T-cell (primary cell): ENCODE measurements at regions not wholly inside any gene's neighbourhood (a gene's known extent, or its start where the extent isn't known, plus 50 kb on each side); places are given as distances from the start of the nearest gene placed in this dataset.
"Not testable (repeated sequence)": the region's sequence is repeated elsewhere in the genome, so short reads cannot be mapped to it uniquely, and the experiment has no call there.

Experiments used
- ATAC-seq, 4 experiments: fragments of 200-7000 bp in 3 of 4; fragments of 150-1000 bp in 1 of 4; cut with Tn5 transposase; replicated peaks in 1 of 4; 1 replicate in 3 of 4; 2 replicates in 1 of 4; pipeline ENCODE4 v1.10.0; 2021; ENCODE audit warnings: moderate library complexity in 3 of 4, mild to moderate bottlenecking in 2 of 4, moderate number of reproducible peaks in 1 of 4
- CTCF ChIA-PET, 2 donors: fragments of 300-600 bp; sonication (Branson Sonifier 250); formaldehyde crosslinking; loops; one replicate each; lab custom pipeline; 2022; ENCODE audit warnings: antibody characterized with exemption in 2 of 2; lab: Charles Lee
- POLR2A ChIA-PET, 2 donors: fragments of 300-600 bp; sonication (Branson Sonifier 250); formaldehyde crosslinking; loops; one replicate each; lab custom pipeline; 2022; ENCODE audit warnings: antibody characterized with exemption in 2 of 2; lab: Charles Lee
- DNase-seq, 35 experiments: peaks; one replicate each; pipeline versions ENCODE4 v3.0.0 to v3.0.0-alpha.2; 2013 to 2023
- H3K27ac ChIP-seq: one replicate; pipeline ENCODE4 v1.5.1; 2013; ENCODE audit warnings: low read length
- H3K27me3 ChIP-seq, 2 experiments: replicated peaks in 1 of 2; 1 replicate in 1 of 2; 2 replicates in 1 of 2; pipeline versions ENCODE4 v1.6.1 to v1.7.0; 2013; ENCODE audit warnings: low read length in 1 of 2, mixed read lengths in 1 of 2; ENCODE audit not compliant: control insufficient read depth in 2 of 2, insufficient read depth in 2 of 2; ENCODE audit errors: extremely low read depth in 1 of 2
- H3K36me3 ChIP-seq, 2 donors: 1 replicate in 1 of 2; 2 replicates in 1 of 2; pipeline versions ENCODE4 v1.6.1 to v1.7.0; 2013; ENCODE audit warnings: low read length in 1 of 2; ENCODE audit not compliant: control insufficient read depth in 2 of 2, insufficient read depth in 1 of 2; ENCODE audit errors: extremely low read depth in 1 of 2
- H3K4me1 ChIP-seq, 2 experiments: 1 replicate in 1 of 2; 2 replicates in 1 of 2; pipeline versions ENCODE4 v1.6.1 to v1.7.0; 2013; ENCODE audit warnings: low read length in 2 of 2, mixed read lengths in 1 of 2; ENCODE audit not compliant: insufficient read depth in 2 of 2, control insufficient read depth in 1 of 2; ENCODE audit errors: extremely low read depth in 1 of 2
- H3K4me3 ChIP-seq, 2 donors: 1 replicate in 1 of 2; 2 replicates in 1 of 2; pipeline versions ENCODE4 v1.5.1 to v1.7.0; 2013; ENCODE audit warnings: mild to moderate bottlenecking in 2 of 2, low read length in 1 of 2, moderate library complexity in 1 of 2; ENCODE audit not compliant: control insufficient read depth in 1 of 2; ENCODE audit errors: extremely low read depth in 1 of 2
- H3K9me3 ChIP-seq: 2 replicates; pipeline ENCODE4 v1.7.0; 2013
- H3K27ac Mint-ChIP-seq, 2 donors: one replicate each; pipeline ENCODE4 v1.8.0; 2020 to 2021; ENCODE audit warnings: mild to moderate bottlenecking in 2 of 2, mixed read lengths in 2 of 2
- H3K27me3 Mint-ChIP-seq, 2 donors: one replicate each; pipeline ENCODE4 v1.8.0; 2021 to 2022; ENCODE audit warnings: mixed read lengths in 2 of 2
- H3K36me3 Mint-ChIP-seq: one replicate; pipeline ENCODE4 v1.8.0; 2021; ENCODE audit warnings: mixed read lengths
- H3K4me1 Mint-ChIP-seq, 3 donors: one replicate each; pipeline ENCODE4 v1.8.0; 2020 to 2022; ENCODE audit warnings: mixed read lengths in 3 of 3, mild to moderate bottlenecking in 1 of 3
- H3K4me3 Mint-ChIP-seq, 3 donors: one replicate each; pipeline ENCODE4 v1.8.0; 2020 to 2022; ENCODE audit warnings: mild to moderate bottlenecking in 3 of 3, mixed read lengths in 3 of 3, moderate library complexity in 3 of 3
- H3K9me3 Mint-ChIP-seq, 3 donors: one replicate each; pipeline ENCODE4 v1.8.0; 2020 to 2022; ENCODE audit warnings: mixed read lengths in 3 of 3
- WGBS: methylation state at CpG from one replicate; pipeline ENCODE4 v1.1.5; 2013; ENCODE audit warnings: missing lambda C conversion rate; ENCODE audit not compliant: insufficient coverage; 5-methylcytosine and 5-hydroxymethylcytosine counted together

- no peaks in the 10 kb centered on the region for H3K9me3 ChIP-seq
- H3K9me3 Mint-ChIP-seq: peaks cover 0 to 8% (median 3%) of the 10 kb centered on the region in 3 donors
- H3K27ac Mint-ChIP-seq: no peak overlapping the region
- H3K4me1 Mint-ChIP-seq: no peaks in the 10 kb centered on the region
- no peak overlapping the region for H3K4me3 Mint-ChIP-seq
- H3K27me3 ChIP-seq: no peaks in the 10 kb centered on the region
- CTCF ChIA-PET: no interaction called here
- no peaks in the 10 kb centered on the region for H3K4me1 ChIP-seq
- H3K36me3 Mint-ChIP-seq: no peaks in the 10 kb centered on the region
- DNase-seq (no peak), ATAC-seq (no peak)
- POLR2A ChIA-PET: no interaction called here
- H3K4me3 ChIP-seq: no peak overlapping the region
- no peaks in the 10 kb centered on the region for H3K36me3 ChIP-seq
- H3K27ac ChIP-seq: no peak overlapping the region
- H3K27me3 Mint-ChIP-seq: peaks cover 13 to 24% of the 10 kb centered on the region in 2 donors
These were observed 57.0 kb downstream of the OR10A6 start for GRCh38 chr11:7874056-7874455.

DNA sequence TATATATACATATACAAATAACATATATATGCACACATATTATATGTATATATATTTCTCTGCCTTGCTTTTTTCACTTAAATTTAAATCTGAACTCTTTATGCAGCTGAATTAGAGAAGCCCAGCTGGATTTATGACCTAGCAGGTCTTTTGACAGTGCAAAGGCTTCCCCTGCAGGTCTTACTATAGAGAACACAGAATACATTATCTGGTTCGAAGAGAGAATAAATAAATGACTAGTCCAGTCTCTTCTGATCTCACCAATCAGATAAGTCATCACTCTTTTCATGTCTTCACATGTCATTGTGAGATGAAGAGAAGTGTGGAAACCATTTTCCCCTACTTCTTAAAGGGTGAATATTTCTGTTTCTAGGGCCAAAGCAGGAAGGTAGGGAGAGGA is 58.2 kb downstream of the OR10A6 start:
- DNase-seq: no peak
- Mint-ChIP-seq H3K36me3 (no peaks in the 10 kb centered on the region), H3K27me3 (peaks cover 13 to 26% of the 10 kb centered on the region in 2 donors), H3K4me1 (no peaks in the 10 kb centered on the region), H3K4me3 (no peak overlapping the region), H3K9me3 (peaks cover 0 to 8% (median 3%) of the 10 kb centered on the region in 3 donors), H3K27ac (no peak overlapping the region)
- no peak for ATAC-seq
- Histone ChIP-seq H3K36me3 (no peaks in the 10 kb centered on the region), H3K27ac (no peak overlapping the region), H3K9me3 (no peaks in the 10 kb centered on the region), H3K4me1 (no peaks in the 10 kb centered on the region), H3K4me3 (no peak overlapping the region), H3K27me3 (no peaks in the 10 kb centered on the region)
- WGBS: no CpG with 5 or more reads among the region's 1 CpG
- ChIA-PET POLR2A (no interaction called here), CTCF (no interaction called here)

GRCh38 chr11:7871056-7871455 is 60.0 kb downstream of the OR10A6 start:
- no peak for DNase-seq
- Mint-ChIP-seq H3K36me3 (no peaks in the 10 kb centered on the region), H3K27me3 (peaks cover 13 to 26% of the 10 kb centered on the region in 2 donors), H3K4me1 (no peaks in the 10 kb centered on the region), H3K4me3 (no peak overlapping the region), H3K9me3 (peaks cover 0 to 8% (median 3%) of the 10 kb centered on the region in 3 donors), H3K27ac (no peak overlapping the region)
- Histone ChIP-seq H3K4me1 (no peaks in the 10 kb centered on the region), H3K27ac (no peak overlapping the region), H3K9me3 (no peaks in the 10 kb centered on the region), H3K4me3 (no peak overlapping the region), H3K36me3 (no peaks in the 10 kb centered on the region), H3K27me3 (no peaks in the 10 kb centered on the region)
- POLR2A ChIA-PET: interaction anchor here in 1 of 2 donors (0.7 kb wide), 1 partner anchor 1060 kb away, joined by 3 read pairs; no protein-coding TSS in a partner anchor
- CTCF ChIA-PET: no interaction called here
- ATAC-seq: no peak

- no CpG with 5 or more reads among the region's 1 CpG for WGBS
- CTCF ChIA-PET: no interaction called here
- POLR2A ChIA-PET: no interaction called here
These were observed 61.6 kb downstream of the OR10A6 start for GRCh38 chr11:7869467-7869866.

GRCh38 chr11:7861292-7861691 is 64.5 kb upstream of the OR5P2 start:
- H3K27me3 ChIP-seq, H3K4me3 ChIP-seq, H3K27ac Mint-ChIP-seq, CTCF ChIA-PET, POLR2A ChIA-PET, H3K9me3 Mint-ChIP-seq, DNase-seq, ATAC-seq, H3K4me1 Mint-ChIP-seq, H3K27ac ChIP-seq, H3K36me3 Mint-ChIP-seq, H3K4me3 Mint-ChIP-seq, H3K36me3 ChIP-seq, H3K4me1 ChIP-seq, H3K9me3 ChIP-seq: not testable (repeated sequence)
- WGBS: 71% methylated on average over 8 of the region's 14 CpGs
- H3K27me3 Mint-ChIP-seq: peaks cover 6 to 12% of the 10 kb centered on the region in 2 donors

More at GRCh38 chr11:7869467-7869866, 61.6 kb downstream of the OR10A6 start:
- Histone ChIP-seq H3K27me3 (no peaks in the 10 kb centered on the region), H3K27ac (no peak overlapping the region), H3K4me1 (no peaks in the 10 kb centered on the region), H3K4me3 (no peak overlapping the region), H3K9me3 (no peaks in the 10 kb centered on the region), H3K36me3 (no peaks in the 10 kb centered on the region)
- ATAC-seq (no peak), DNase-seq (no peak)
- Mint-ChIP-seq H3K9me3 (peaks cover 0 to 8% (median 3%) of the 10 kb centered on the region in 3 donors), H3K27me3 (peaks cover 11 to 22% of the 10 kb centered on the region in 2 donors), H3K4me3 (no peak overlapping the region), H3K27ac (no peak overlapping the region), H3K4me1 (no peaks in the 10 kb centered on the region), H3K36me3 (no peaks in the 10 kb centered on the region)

- CTCF ChIA-PET, POLR2A ChIA-PET, ATAC-seq, H3K36me3 Mint-ChIP-seq, H3K36me3 ChIP-seq, H3K4me1 Mint-ChIP-seq, H3K4me1 ChIP-seq, H3K27ac Mint-ChIP-seq, H3K27me3 ChIP-seq, H3K9me3 ChIP-seq, DNase-seq, H3K9me3 Mint-ChIP-seq, H3K27ac ChIP-seq, H3K4me3 Mint-ChIP-seq, H3K4me3 ChIP-seq: not testable (repeated sequence)
- peaks cover 9 to 17% of the 10 kb centered on the region in 2 donors for H3K27me3 Mint-ChIP-seq
- 63% methylated on average over 3 of the region's 14 CpGs for WGBS
These were observed 64.1 kb upstream of the OR5P2 start for GRCh38 chr11:7860844-7861243.

- 69% methylated on average over 6 of the region's 7 CpGs for WGBS
- no peaks in the 10 kb centered on the region for H3K4me1 Mint-ChIP-seq
- no peak for DNase-seq
- no peak overlapping the region for H3K4me3 Mint-ChIP-seq
- H3K27ac Mint-ChIP-seq: no peak overlapping the region
- Histone ChIP-seq H3K4me3 (no peak overlapping the region), H3K27me3 (no peaks in the 10 kb centered on the region), H3K27ac (no peak overlapping the region), H3K36me3 (no peaks in the 10 kb centered on the region), H3K4me1 (no peaks in the 10 kb centered on the region), H3K9me3 (no peaks in the 10 kb centered on the region)
- peaks cover 19 to 25% of the 10 kb centered on the region in 2 donors for H3K27me3 Mint-ChIP-seq
- no peak for ATAC-seq
- no peaks in the 10 kb centered on the region for H3K36me3 Mint-ChIP-seq
- no peaks in the 10 kb centered on the region for H3K9me3 Mint-ChIP-seq
- ChIA-PET CTCF (no interaction called here), POLR2A (no interaction called here)
These were observed 61.3 kb upstream of the OR5P2 start for GRCh38 chr11:7858006-7858405.
